ENCODE measurements at regions not wholly inside any gene's neighbourhood (a gene's known extent, or its start where the extent isn't known, plus 50 kb on each side); places are given as distances from the start of the nearest gene placed in this dataset.

DNA sequence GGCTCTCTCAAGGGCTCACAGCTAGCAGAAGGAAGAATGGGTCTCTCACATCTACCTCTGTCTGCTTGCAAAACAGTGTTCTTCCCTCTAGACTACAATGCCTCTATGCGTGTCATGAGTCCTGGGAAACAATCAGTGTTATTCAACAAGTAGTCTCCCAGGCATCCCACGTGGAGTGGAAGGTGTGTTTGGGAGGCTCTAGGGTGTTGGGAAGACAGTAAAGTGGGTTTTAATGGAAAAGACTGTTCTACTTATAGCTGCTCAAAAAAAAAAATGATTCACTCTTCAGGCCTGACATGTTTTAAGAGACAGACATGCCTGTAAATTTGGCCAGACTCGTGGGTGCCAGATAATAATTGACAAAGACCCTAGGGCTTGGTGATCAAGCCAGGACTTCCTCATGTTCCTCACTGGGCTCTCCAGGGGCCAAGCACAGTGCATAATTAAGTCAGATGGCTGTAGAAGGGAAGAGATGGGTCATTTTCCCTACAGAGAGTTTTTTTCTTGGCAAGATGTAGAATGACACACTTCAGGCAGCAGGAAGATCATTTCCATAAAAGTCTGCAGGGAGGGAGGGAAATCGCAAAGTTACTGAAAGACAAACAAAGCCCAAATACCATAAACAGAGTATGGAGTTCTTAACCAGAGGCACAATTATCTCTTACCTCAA lies 246.4 kb downstream of the ACTL7B start:
- H3K27ac ChIP-seq (ENCODE audit: low read depth, low read length), result no peak overlapping the region
- no peaks in the 10 kb centered on the region for H3K4me1 ChIP-seq (ENCODE audit: control insufficient read depth, insufficient read depth, low read length)
- no peak overlapping the region for H3K9ac ChIP-seq (ENCODE audit: low read depth, low read length)
- H3K27me3 ChIP-seq (ENCODE audit: control insufficient read depth, insufficient read depth, low read length), result no peaks in the 10 kb centered on the region
- no peaks in the 10 kb centered on the region for H3K36me3 ChIP-seq (ENCODE audit: control insufficient read depth, insufficient read depth, low read length)
- H3K4me3 ChIP-seq (ENCODE audit: low read depth, low read length), result no peak overlapping the region
- no peaks in the 10 kb centered on the region for H3K9me3 ChIP-seq (ENCODE audit: control insufficient read depth, insufficient read depth, low read length)

DNA sequence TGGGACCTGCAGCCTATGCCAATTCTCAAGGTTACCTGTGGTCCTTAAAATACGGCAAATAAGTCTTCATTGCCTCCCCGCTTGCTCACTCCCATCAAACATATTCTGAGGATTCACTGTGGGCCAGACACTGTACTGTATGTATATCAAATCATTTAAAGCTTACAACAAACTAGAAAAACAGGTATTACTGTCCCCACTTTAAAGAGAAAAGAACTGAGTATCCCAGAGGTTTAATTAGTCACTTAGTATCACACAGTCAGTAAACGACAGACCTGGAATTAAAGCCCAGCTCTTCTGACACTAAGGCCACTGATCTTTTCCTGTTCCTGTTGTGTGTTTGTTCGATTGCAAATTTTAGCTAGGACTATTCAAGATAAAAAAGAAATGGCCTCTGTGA lies 248.2 kb downstream of the ACTL7B start:
- Histone ChIP-seq H3K36me3 (ENCODE audit: control insufficient read depth, insufficient read depth, low read length) (no peaks in the 10 kb centered on the region), H3K27ac (ENCODE audit: low read depth, low read length) (no peak overlapping the region), H3K27me3 (ENCODE audit: control insufficient read depth, insufficient read depth, low read length) (no peaks in the 10 kb centered on the region), H3K4me3 (ENCODE audit: low read depth, low read length) (no peak overlapping the region), H3K9me3 (ENCODE audit: control insufficient read depth, insufficient read depth, low read length) (no peaks in the 10 kb centered on the region), H3K9ac (ENCODE audit: low read depth, low read length) (no peak overlapping the region), H3K4me1 (ENCODE audit: control insufficient read depth, insufficient read depth, low read length) (no peaks in the 10 kb centered on the region)

DNA sequence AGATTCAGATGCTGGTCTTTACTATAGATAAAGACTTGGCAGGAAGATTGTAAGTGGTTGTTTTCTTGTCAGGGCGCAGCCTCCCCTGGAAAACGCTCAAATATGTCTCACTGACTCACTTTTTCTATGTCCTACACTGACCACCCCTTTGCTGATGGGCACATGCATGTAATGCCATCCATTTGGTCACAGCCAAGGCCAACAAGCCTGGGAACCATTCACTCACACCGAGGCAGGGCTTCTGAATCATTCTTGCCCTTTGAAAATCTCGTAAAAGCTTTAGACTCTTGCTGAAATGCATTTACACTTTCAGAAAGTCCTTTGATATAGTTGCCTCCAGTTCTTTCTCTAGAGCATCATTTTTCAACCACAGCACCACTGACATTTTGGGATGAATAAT lies 249.4 kb downstream of the ACTL7B start:
- no peaks in the 10 kb centered on the region for H3K9me3 ChIP-seq (ENCODE audit: control insufficient read depth, insufficient read depth, low read length)
- no peak overlapping the region for H3K4me3 ChIP-seq (ENCODE audit: low read depth, low read length)
- no peaks in the 10 kb centered on the region for H3K36me3 ChIP-seq (ENCODE audit: control insufficient read depth, insufficient read depth, low read length)
- no peak overlapping the region for H3K27ac ChIP-seq (ENCODE audit: low read depth, low read length)
- H3K9ac ChIP-seq (ENCODE audit: low read depth, low read length), result no peak overlapping the region
- no peaks in the 10 kb centered on the region for H3K27me3 ChIP-seq (ENCODE audit: control insufficient read depth, insufficient read depth, low read length)
- H3K4me1 ChIP-seq (ENCODE audit: control insufficient read depth, insufficient read depth, low read length), result no peaks in the 10 kb centered on the region

DNA sequence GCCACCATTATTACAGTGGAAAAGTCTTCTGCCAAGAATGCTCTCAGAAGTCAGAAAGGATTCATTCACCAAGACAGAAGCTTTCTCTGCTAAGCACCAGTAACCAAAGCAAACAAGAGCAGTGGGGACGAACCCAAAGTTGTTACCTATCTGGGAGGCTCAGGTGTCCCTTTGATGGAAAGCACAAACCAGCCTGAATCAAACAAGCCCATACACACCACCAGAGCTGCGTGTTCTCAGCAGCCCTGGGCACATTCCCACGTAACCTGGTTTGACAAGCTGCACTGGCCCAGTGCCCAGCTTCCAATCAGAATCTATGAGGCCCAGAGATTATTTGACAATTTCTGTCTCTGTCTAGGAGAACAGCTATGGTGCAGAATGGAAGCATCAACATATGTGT lies 252.6 kb downstream of the ACTL7B start:
- Histone ChIP-seq H3K4me1 (ENCODE audit: control insufficient read depth, insufficient read depth, low read length) (no peaks in the 10 kb centered on the region), H3K27ac (ENCODE audit: low read depth, low read length) (no peak overlapping the region), H3K27me3 (ENCODE audit: control insufficient read depth, insufficient read depth, low read length) (no peaks in the 10 kb centered on the region), H3K4me3 (ENCODE audit: low read depth, low read length) (no peak overlapping the region), H3K9me3 (ENCODE audit: control insufficient read depth, insufficient read depth, low read length) (no peaks in the 10 kb centered on the region), H3K9ac (ENCODE audit: low read depth, low read length) (no peak overlapping the region), H3K36me3 (ENCODE audit: control insufficient read depth, insufficient read depth, low read length) (no peaks in the 10 kb centered on the region)

GRCh38 chr9:108600896-108601295 lies 254.9 kb downstream of the ACTL7B start:
- H3K4me1 ChIP-seq (ENCODE audit: control insufficient read depth, insufficient read depth, low read length), result no peaks in the 10 kb centered on the region

DNA sequence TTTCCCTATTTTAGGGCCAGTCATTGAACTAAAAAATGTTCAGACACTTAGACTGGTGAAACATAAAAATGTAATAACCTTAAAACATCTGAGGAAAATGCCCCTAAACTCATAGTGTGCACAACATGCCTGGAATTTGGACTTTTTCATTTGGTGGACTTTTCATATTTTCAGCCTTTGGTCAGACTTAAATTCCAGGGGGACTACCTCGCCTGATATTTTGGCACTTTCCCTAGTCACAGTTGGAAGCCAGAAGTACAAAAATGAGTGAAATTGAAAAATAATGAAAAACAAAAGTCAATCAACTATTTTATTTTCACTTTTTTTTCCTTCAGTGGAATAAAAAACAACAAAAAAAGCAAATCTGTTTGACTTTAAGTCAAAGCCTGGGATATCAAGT lies 256.2 kb downstream of the ACTL7B start:
- Histone ChIP-seq H3K4me1 (ENCODE audit: control insufficient read depth, insufficient read depth, low read length) (no peaks in the 10 kb centered on the region), H3K4me3 (ENCODE audit: low read depth, low read length) (no peak overlapping the region), H3K9me3 (ENCODE audit: control insufficient read depth, insufficient read depth, low read length) (no peaks in the 10 kb centered on the region), H3K27ac (ENCODE audit: low read depth, low read length) (no peak overlapping the region), H3K27me3 (ENCODE audit: control insufficient read depth, insufficient read depth, low read length) (no peaks in the 10 kb centered on the region), H3K9ac (ENCODE audit: low read depth, low read length) (no peak overlapping the region), H3K36me3 (ENCODE audit: control insufficient read depth, insufficient read depth, low read length) (no peaks in the 10 kb centered on the region)

More at GRCh38 chr9:108600896-108601295, 254.9 kb downstream of the ACTL7B start:
- H3K9ac ChIP-seq (ENCODE audit: low read depth, low read length), result no peak overlapping the region
- H3K27ac ChIP-seq (ENCODE audit: low read depth, low read length), result no peak overlapping the region
- H3K4me3 ChIP-seq (ENCODE audit: low read depth, low read length), result no peak overlapping the region
- no peaks in the 10 kb centered on the region for H3K36me3 ChIP-seq (ENCODE audit: control insufficient read depth, insufficient read depth, low read length)
- no peaks in the 10 kb centered on the region for H3K9me3 ChIP-seq (ENCODE audit: control insufficient read depth, insufficient read depth, low read length)
- no peaks in the 10 kb centered on the region for H3K27me3 ChIP-seq (ENCODE audit: control insufficient read depth, insufficient read depth, low read length)

- no peak overlapping the region for H3K27ac ChIP-seq (ENCODE audit: low read depth, low read length)
- H3K9me3 ChIP-seq (ENCODE audit: control insufficient read depth, insufficient read depth, low read length), result no peaks in the 10 kb centered on the region
- H3K9ac ChIP-seq (ENCODE audit: low read depth, low read length), result no peak overlapping the region
- H3K27me3 ChIP-seq (ENCODE audit: control insufficient read depth, insufficient read depth, low read length), result no peaks in the 10 kb centered on the region
- no peak overlapping the region for H3K4me3 ChIP-seq (ENCODE audit: low read depth, low read length)
- H3K36me3 ChIP-seq (ENCODE audit: control insufficient read depth, insufficient read depth, low read length), result no peaks in the 10 kb centered on the region
- peaks cover 11% of the 10 kb centered on the region for H3K4me1 ChIP-seq (ENCODE audit: control insufficient read depth, insufficient read depth, low read length)
These were observed 264.7 kb downstream of the ACTL7B start for GRCh38 chr9:108591121-108591520.

DNA sequence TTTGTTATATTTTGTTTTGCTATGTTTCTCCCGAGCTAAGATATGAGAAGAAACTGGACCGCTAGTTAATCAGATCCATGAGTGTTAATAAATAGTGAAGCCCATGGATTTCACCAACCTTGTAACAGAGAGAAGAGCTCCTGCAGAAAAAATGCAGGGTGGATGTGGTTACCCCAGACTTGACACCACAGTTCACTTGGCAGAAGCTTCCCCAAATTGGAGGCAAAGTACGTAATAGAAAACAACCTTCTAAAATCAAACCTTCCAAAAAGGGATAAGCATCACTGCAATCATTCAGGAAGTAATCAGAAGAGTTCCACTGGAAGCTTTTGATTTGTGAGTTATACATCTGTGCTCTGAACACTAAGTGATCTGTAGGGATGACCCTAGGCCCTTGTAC lies 267.5 kb downstream of the ACTL7B start:
- Histone ChIP-seq H3K9me3 (ENCODE audit: control insufficient read depth, insufficient read depth, low read length) (no peaks in the 10 kb centered on the region), H3K36me3 (ENCODE audit: control insufficient read depth, insufficient read depth, low read length) (no peaks in the 10 kb centered on the region), H3K4me3 (ENCODE audit: low read depth, low read length) (no peak overlapping the region), H3K4me1 (ENCODE audit: control insufficient read depth, insufficient read depth, low read length) (peaks cover 11% of the 10 kb centered on the region), H3K27ac (ENCODE audit: low read depth, low read length) (no peak overlapping the region), H3K27me3 (ENCODE audit: control insufficient read depth, insufficient read depth, low read length) (no peaks in the 10 kb centered on the region; the same call in 1 of the 2 replicates), H3K9ac (ENCODE audit: low read depth, low read length) (no peak overlapping the region)

DNA sequence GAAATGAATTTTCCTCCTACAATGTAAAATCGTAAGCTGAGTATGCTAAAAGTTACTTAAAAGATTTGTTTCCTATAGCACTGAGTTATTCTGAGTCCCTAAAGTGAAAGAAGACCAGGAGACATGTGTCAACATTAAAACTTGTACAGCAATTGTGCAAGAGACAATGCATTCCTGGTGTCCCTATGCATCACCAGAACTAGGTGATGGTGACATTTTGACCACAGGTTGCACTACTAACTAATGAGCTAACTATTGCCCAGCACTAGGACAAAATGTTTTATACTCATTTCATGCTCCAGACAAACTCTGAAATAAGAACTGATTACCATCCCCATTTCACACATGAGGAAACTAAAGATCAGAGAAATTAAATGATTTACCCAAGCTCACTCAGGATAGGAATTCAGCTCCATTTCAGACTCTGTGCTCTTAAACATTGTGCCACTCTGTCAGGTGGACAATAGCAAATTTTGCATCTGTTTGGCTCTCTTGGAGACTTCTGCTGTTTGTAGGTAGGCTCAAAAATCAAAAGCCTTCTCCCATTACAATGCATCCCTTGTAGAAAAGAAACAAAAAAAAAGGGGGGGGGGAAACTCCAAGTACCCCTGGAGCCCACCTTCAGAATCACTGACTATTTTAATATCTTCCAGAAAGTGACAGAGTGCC lies 269.2 kb downstream of the ACTL7B start:
- Histone ChIP-seq H3K4me1 (ENCODE audit: control insufficient read depth, insufficient read depth, low read length) (peaks cover 11% of the 10 kb centered on the region), H3K9me3 (ENCODE audit: control insufficient read depth, insufficient read depth, low read length) (no peaks in the 10 kb centered on the region), H3K27ac (ENCODE audit: low read depth, low read length) (no peak overlapping the region), H3K36me3 (ENCODE audit: control insufficient read depth, insufficient read depth, low read length) (no peaks in the 10 kb centered on the region), H3K4me3 (ENCODE audit: low read depth, low read length) (no peak overlapping the region), H3K9ac (ENCODE audit: low read depth, low read length) (no peak overlapping the region), H3K27me3 (ENCODE audit: control insufficient read depth, insufficient read depth, low read length) (no peaks in the 10 kb centered on the region; the same call in 1 of the 2 replicates)

DNA sequence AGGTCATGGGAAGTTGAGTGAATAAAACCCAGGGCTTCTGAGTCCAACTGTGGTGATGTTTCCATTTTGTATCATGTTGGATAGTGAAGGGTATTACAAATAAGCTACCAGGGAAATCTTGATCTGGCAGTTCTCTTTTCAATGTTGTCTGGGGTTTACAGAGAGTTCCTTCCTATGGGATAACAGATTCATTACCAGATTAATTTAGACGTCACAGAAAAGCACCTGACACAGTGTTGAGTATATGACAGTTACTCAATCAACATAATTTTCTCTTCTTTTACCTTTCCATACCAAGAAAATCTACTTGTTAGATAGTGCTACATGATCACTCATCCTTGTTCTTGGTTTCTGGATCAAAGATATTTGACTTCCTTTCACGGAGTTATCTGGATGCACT lies 270.9 kb downstream of the ACTL7B start:
- H3K4me1 ChIP-seq (ENCODE audit: control insufficient read depth, insufficient read depth, low read length), result peaks cover 11% of the 10 kb centered on the region
- no peaks in the 10 kb centered on the region for H3K9me3 ChIP-seq (ENCODE audit: control insufficient read depth, insufficient read depth, low read length)
- no peaks in the 10 kb centered on the region; the same call in 1 of the 2 replicates for H3K27me3 ChIP-seq (ENCODE audit: control insufficient read depth, insufficient read depth, low read length)
- no peaks in the 10 kb centered on the region for H3K36me3 ChIP-seq (ENCODE audit: control insufficient read depth, insufficient read depth, low read length)
- H3K4me3 ChIP-seq (ENCODE audit: low read depth, low read length), result no peak overlapping the region
- H3K27ac ChIP-seq (ENCODE audit: low read depth, low read length), result no peak overlapping the region
- no peak overlapping the region for H3K9ac ChIP-seq (ENCODE audit: low read depth, low read length)

GRCh38 chr9:108582726-108583125 lies 273.1 kb downstream of the ACTL7B start:
- no peak overlapping the region for H3K9ac ChIP-seq (ENCODE audit: low read depth, low read length)
- no peaks in the 10 kb centered on the region for H3K9me3 ChIP-seq (ENCODE audit: control insufficient read depth, insufficient read depth, low read length)

More at GRCh38 chr9:108582726-108583125, 273.1 kb downstream of the ACTL7B start:
- no peak overlapping the region for H3K4me3 ChIP-seq (ENCODE audit: low read depth, low read length)
- H3K27ac ChIP-seq (ENCODE audit: low read depth, low read length), result no peak overlapping the region
- H3K27me3 ChIP-seq (ENCODE audit: control insufficient read depth, insufficient read depth, low read length), result no peaks in the 10 kb centered on the region; the same call in 1 of the 2 replicates
- H3K4me1 ChIP-seq (ENCODE audit: control insufficient read depth, insufficient read depth, low read length), result peaks cover 7% of the 10 kb centered on the region
- H3K36me3 ChIP-seq (ENCODE audit: control insufficient read depth, insufficient read depth, low read length), result no peaks in the 10 kb centered on the region

All from HUES48 (cell line).